Keratinocyte (primary cell): ENCODE measurements at regions not wholly inside any gene's neighbourhood (a gene's known extent, or its start where the extent isn't known, plus 50 kb on each side); places are given as distances from the start of the nearest gene placed in this dataset.

Experiments
- CTCF ChIP-seq, 3 experiments: IDR thresholded peaks in 1 of 3; conservative IDR thresholded peaks in 1 of 3; optimal IDR thresholded peaks in 1 of 3; 2 replicates in 2 of 3; 3 replicates in 1 of 3; pipeline versions ENCODE3 to v1.5.1; 2011; ENCODE audit warnings: low read length in 3 of 3, mild to moderate bottlenecking in 3 of 3, moderate library complexity in 2 of 3, control low read depth in 1 of 3, inconsistent platforms in 1 of 3; ENCODE audit not compliant: insufficient read depth in 2 of 3; ENCODE audit errors: extremely low read depth in 1 of 3
- EZH2 ChIP-seq: IDR thresholded peaks from one replicate; pipeline ENCODE4 v1.6.1; 2012; ENCODE audit warnings: inconsistent platforms, mild to moderate bottlenecking, low read length, moderate library complexity

GRCh38 chr2:121919803-121920202 is 164.4 kb downstream of the TSN start:
- TF ChIP-seq CTCF (optimal IDR thresholded peaks at IDR 0.05 in 1 of 3, IDR thresholded peaks at IDR 0.05 in 1 of 3, conservative IDR thresholded peaks at IDR 0.05 in 1 of 3; ENCODE audit: extremely low read depth in 1 of 3, insufficient read depth in 2 of 3, low read length in 3 of 3): no peak
- TF ChIP-seq EZH2: no peak
